ENCODE measurements at regions not wholly inside any gene's neighbourhood (a gene's known extent, or its start where the extent isn't known, plus 50 kb on each side); places are given as distances from the start of the nearest gene placed in this dataset.

DNA sequence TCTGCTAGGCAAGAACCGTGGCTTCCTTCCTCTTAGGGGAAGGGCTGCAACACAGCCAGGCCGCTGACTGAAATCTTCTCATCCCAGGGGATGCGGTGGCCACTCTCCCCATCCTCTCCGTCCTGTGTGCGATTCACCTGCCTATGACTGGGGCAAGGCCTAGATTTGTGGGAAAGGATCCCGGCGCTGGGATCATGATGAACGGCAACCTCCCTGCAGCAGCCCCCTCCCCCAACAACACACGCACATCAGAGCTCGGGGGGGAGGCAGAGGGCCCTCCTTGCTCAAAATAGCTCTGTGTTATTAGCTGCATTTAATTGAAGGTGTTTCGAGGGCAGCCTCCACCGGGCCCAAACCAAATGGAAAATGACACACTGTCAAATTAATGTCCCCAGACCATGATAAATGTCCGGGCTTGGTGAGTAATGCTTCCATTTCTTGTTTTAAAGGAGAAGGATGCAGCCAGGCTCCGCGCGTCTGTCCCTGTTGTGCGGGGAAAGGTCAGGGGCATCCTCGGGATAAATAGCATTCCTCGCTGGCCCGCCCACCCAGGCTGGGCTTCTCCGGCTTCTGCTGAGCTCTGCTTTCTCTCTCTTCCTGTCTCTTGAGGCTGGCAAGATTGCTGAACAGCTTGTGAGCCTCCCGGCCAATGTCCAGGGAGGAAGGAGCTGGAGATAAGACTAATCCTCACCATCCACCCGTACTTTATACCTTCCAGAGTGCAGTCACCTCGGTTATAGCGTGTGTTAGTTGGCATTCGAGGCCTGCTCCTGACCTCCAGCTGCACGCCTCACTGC lies 56.4 kb upstream of the TLE3 start:
- no peak overlapping the region for H3K4me3 ChIP-seq (ENCODE audit: insufficient read depth, low read depth, low read length)

GRCh38 chr15:70152070-70152480 lies 54.4 kb upstream of the TLE3 start:
- Histone ChIP-seq H3K4me3 (ENCODE audit: insufficient read depth, low read depth, low read length) (no peak overlapping the region), H3K36me3 (replicated peaks; ENCODE audit: control insufficient read depth, insufficient read depth, low read length) (no peaks in the 10 kb centered on the region), H3K27me3 (ENCODE audit: control insufficient read depth, insufficient read depth, low read length) (no peaks in the 10 kb centered on the region)
- DNase-seq = no peak

More for the DNA sequence above, 56.4 kb upstream of the TLE3 start:
- peak; percentile 71 for DNase-seq
- H3K27me3 ChIP-seq (ENCODE audit: control insufficient read depth, insufficient read depth, low read length) = no peaks in the 10 kb centered on the region
- no peaks in the 10 kb centered on the region for H3K36me3 ChIP-seq (replicated peaks; ENCODE audit: control insufficient read depth, insufficient read depth, low read length)

- no peaks in the 10 kb centered on the region for H3K27me3 ChIP-seq (ENCODE audit: control insufficient read depth, insufficient read depth, low read length)
- no peaks in the 10 kb centered on the region for H3K36me3 ChIP-seq (replicated peaks; ENCODE audit: control insufficient read depth, insufficient read depth, low read length)
- no peak for DNase-seq
- H3K4me3 ChIP-seq (ENCODE audit: insufficient read depth, low read depth, low read length) = no peak overlapping the region
Measured at GRCh38 chr15:70151462-70151861, 53.7 kb upstream of the TLE3 start.

DNA sequence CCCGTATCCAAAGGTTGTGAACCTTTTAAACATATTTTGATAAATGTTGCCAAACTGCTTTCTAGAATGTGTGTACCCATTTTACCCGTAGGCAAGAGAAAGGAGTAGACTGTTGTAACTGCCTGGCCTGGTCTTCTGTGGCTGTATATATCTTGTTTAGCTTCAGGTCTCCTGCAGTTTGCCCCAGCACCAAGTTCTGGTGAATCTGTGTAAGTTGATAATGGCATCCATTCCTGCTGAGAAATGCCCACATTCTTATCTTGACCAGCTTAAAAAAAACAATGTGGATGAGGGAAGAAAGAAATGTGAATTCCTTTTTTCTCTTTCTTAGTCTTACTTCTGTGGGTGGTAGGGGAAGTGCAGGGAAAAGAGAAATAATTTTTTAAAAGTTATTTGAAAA lies 53.3 kb upstream of the TLE3 start:
- no peaks in the 10 kb centered on the region for H3K27me3 ChIP-seq (ENCODE audit: control insufficient read depth, insufficient read depth, low read length)
- H3K36me3 ChIP-seq (replicated peaks; ENCODE audit: control insufficient read depth, insufficient read depth, low read length) = no peaks in the 10 kb centered on the region
- DNase-seq = no peak
- H3K4me3 ChIP-seq (ENCODE audit: insufficient read depth, low read depth, low read length) = no peak overlapping the region

- no peaks in the 10 kb centered on the region for H3K27me3 ChIP-seq (ENCODE audit: control insufficient read depth, insufficient read depth, low read length)
Measured at GRCh38 chr15:70150405-70150747, 52.7 kb upstream of the TLE3 start.

DNA sequence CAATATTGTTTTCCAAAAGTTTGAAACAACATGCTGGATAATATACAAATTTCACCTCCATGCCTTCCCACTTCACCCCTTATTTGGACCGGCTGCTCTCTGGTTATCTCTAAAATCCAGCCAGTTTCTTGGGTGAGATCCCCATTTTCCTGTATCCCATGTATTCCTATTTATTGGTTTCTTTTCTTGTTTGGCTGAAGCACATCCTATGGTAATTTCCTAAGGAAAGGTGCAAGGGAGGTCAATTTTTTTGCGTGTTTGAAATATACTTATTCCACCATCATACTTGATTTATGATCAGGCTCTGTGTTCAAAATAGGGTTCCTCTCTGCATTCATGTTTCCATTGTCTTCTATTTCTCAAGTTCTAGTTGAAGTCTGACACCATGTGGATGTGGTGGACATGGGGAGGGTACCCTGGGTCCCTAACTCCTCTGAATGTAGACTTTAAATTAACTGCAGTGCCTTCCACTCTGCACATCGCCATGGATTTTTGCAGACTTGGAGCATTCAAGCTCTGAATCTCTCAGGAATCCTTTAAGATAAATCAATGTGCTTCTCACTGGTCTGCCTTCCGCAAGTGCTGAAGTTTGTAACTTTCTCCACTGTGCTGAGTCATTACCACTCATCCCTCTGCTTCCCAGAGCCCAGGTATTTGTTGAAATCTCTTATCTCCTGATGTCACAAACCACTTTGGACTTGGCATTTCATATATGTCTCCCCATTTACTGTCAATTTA lies 52.1 kb upstream of the TLE3 start:
- Histone ChIP-seq H3K27me3 (ENCODE audit: control insufficient read depth, insufficient read depth, low read length) (no peaks in the 10 kb centered on the region), H3K4me3 (ENCODE audit: insufficient read depth, low read depth, low read length) (no peak overlapping the region), H3K36me3 (replicated peaks; ENCODE audit: control insufficient read depth, insufficient read depth, low read length) (no peaks in the 10 kb centered on the region)
- DNase-seq = no peak

More at GRCh38 chr15:70150405-70150747, 52.7 kb upstream of the TLE3 start:
- no peak for DNase-seq
- no peak overlapping the region for H3K4me3 ChIP-seq (ENCODE audit: insufficient read depth, low read depth, low read length)
- H3K36me3 ChIP-seq (replicated peaks; ENCODE audit: control insufficient read depth, insufficient read depth, low read length) = no peaks in the 10 kb centered on the region

GRCh38 chr15:70147778-70148177 lies 50.1 kb upstream of the TLE3 start:
- no peaks in the 10 kb centered on the region for H3K27me3 ChIP-seq (ENCODE audit: control insufficient read depth, insufficient read depth, low read length)
- no peaks in the 10 kb centered on the region for H3K36me3 ChIP-seq (replicated peaks; ENCODE audit: control insufficient read depth, insufficient read depth, low read length)
- DNase-seq = no peak
- H3K4me3 ChIP-seq (ENCODE audit: insufficient read depth, low read depth, low read length) = no peak overlapping the region

Measured in H7 (cell line).